ENCODE measurements at regions not wholly inside any gene's neighbourhood (a gene's known extent, or its start where the extent isn't known, plus 50 kb on each side); places are given as distances from the start of the nearest gene placed in this dataset.

GRCh38 chr14:84519836-84520235, 1010.1 kb upstream of the FLRT2 start:
- Histone ChIP-seq H3K4me1 (no peaks in the 10 kb centered on the region), H3K27ac (no peak overlapping the region), H3K4me3 (no peak overlapping the region), H3K9me3 (no peaks in the 10 kb centered on the region), H3K36me3 (no peaks in the 10 kb centered on the region), H3K27me3 (no peaks in the 10 kb centered on the region)
- TF ChIP-seq POLR2AphosphoS5 (IDR thresholded peaks at IDR 0.05; ENCODE audit: insufficient read depth in 1 of 2, low read depth in 1 of 2): no peak
- no peak for TF ChIP-seq CTCF (IDR thresholded peaks at IDR 0.05)
- TF ChIP-seq POLR2A (IDR thresholded peaks at IDR 0.05): no peak
- no peak for DNase-seq (ENCODE audit: extremely low spot score in 2 of 2)
- intact Hi-C loops (cut with DNase I): no loop called here

GRCh38 chr14:84520711-84521338, 1009.1 kb upstream of the FLRT2 start:
- Histone ChIP-seq H3K27ac (no peak overlapping the region), H3K9me3 (no peaks in the 10 kb centered on the region), H3K27me3 (no peaks in the 10 kb centered on the region), H3K36me3 (no peaks in the 10 kb centered on the region), H3K4me3 (no peak overlapping the region), H3K4me1 (no peaks in the 10 kb centered on the region)
- DNase-seq (ENCODE audit: extremely low spot score in 2 of 2): no peak
- intact Hi-C loops (cut with DNase I): no loop called here
- no peak for TF ChIP-seq CTCF (IDR thresholded peaks at IDR 0.05)
- TF ChIP-seq POLR2A (IDR thresholded peaks at IDR 0.05): no peak
- TF ChIP-seq POLR2AphosphoS5 (IDR thresholded peaks at IDR 0.05; ENCODE audit: insufficient read depth in 1 of 2, low read depth in 1 of 2): no peak

GRCh38 chr14:84523746-84524145, 1006.2 kb upstream of the FLRT2 start:
- DNase-seq (ENCODE audit: extremely low spot score in 2 of 2): no peak
- H3K27ac ChIP-seq: no peak overlapping the region
- H3K36me3 ChIP-seq: no peaks in the 10 kb centered on the region
- H3K4me1 ChIP-seq: no peaks in the 10 kb centered on the region
- H3K4me3 ChIP-seq: no peak overlapping the region
- no peaks in the 10 kb centered on the region for H3K27me3 ChIP-seq
- intact Hi-C loops (cut with DNase I): no loop called here
- H3K9me3 ChIP-seq: no peaks in the 10 kb centered on the region
- TF ChIP-seq CTCF (IDR thresholded peaks at IDR 0.05): no peak
- TF ChIP-seq POLR2A (IDR thresholded peaks at IDR 0.05): no peak
- no peak for TF ChIP-seq POLR2AphosphoS5 (IDR thresholded peaks at IDR 0.05; ENCODE audit: insufficient read depth in 1 of 2, low read depth in 1 of 2)

GRCh38 chr14:84527706-84528105, 1002.2 kb upstream of the FLRT2 start:
- Histone ChIP-seq H3K27me3 (no peaks in the 10 kb centered on the region), H3K36me3 (no peaks in the 10 kb centered on the region), H3K27ac (no peak overlapping the region), H3K9me3 (no peaks in the 10 kb centered on the region), H3K4me3 (no peak overlapping the region), H3K4me1 (no peaks in the 10 kb centered on the region)
- intact Hi-C loops (cut with DNase I): no loop called here
- no peak for DNase-seq (ENCODE audit: extremely low spot score in 2 of 2)
- TF ChIP-seq CTCF (IDR thresholded peaks at IDR 0.05): no peak
- TF ChIP-seq POLR2A (IDR thresholded peaks at IDR 0.05): no peak
- TF ChIP-seq POLR2AphosphoS5 (IDR thresholded peaks at IDR 0.05; ENCODE audit: insufficient read depth in 1 of 2, low read depth in 1 of 2): no peak

GRCh38 chr14:84532016-84532415, 997.9 kb upstream of the FLRT2 start:
- Histone ChIP-seq H3K27me3 (no peaks in the 10 kb centered on the region), H3K4me1 (no peaks in the 10 kb centered on the region), H3K4me3 (no peak overlapping the region), H3K9me3 (no peaks in the 10 kb centered on the region), H3K36me3 (no peaks in the 10 kb centered on the region), H3K27ac (no peak overlapping the region)
- intact Hi-C loops (cut with DNase I): no loop called here
- TF ChIP-seq POLR2A (IDR thresholded peaks at IDR 0.05) (no peak), POLR2AphosphoS5 (IDR thresholded peaks at IDR 0.05; ENCODE audit: insufficient read depth in 1 of 2, low read depth in 1 of 2) (no peak), CTCF (IDR thresholded peaks at IDR 0.05) (no peak)
- no peak for DNase-seq (ENCODE audit: extremely low spot score in 2 of 2)

Data from vagina (tissue), 2 donors.